ENCODE measurements at regions not wholly inside any gene's neighbourhood (a gene's known extent, or its start where the extent isn't known, plus 50 kb on each side); places are given as distances from the start of the nearest gene placed in this dataset.

DNA sequence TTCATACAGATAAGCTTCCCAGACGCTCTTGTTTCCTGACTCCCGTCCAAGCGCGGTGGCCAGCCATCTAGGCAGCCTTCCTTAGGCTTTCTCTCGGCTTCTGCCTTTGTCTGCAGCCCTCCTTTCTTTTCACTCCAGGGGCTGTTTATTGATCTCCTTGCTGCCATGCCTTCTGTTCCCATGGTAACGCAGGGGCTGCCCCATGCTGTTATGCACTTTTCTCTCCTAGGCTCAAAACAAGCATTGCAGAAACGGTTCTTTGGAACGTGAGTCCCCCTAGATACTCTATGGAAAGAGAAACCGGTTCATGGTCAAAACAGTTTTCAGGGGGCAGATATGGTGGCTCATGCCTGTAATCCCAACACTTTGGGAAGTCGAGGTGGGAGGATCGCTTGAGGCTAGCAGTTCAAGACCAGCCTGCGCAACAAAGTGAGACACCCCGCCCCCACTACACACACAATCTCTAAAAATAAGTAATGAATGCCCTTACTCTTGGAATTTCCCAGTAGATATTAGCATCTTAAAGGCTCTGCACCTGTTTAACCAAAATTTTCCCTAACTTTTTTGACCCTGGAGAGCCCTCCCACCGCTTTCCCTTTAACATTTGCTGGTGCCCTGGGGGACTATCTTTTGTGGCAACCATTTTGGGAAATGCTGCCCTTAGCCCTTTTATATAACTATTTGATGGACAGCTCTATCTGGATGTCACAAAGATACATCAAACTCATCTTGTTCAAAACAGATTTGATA is 53.9 kb upstream of the ZNF157 start:
- intact Hi-C loops (cut with micrococcal nuclease) = no loop called here
- CTCF ChIA-PET = no interaction called here
- peak; percentile 20 for DNase-seq (ENCODE audit: low read depth, low spot score)
- no peak for TF ChIP-seq JUN (IDR thresholded peaks at IDR 0.05; ENCODE audit: borderline replicate concordance, insufficient read depth, insufficient read length, low read depth)
- no peak for TF ChIP-seq POLR2AphosphoS5 (IDR thresholded peaks at IDR 0.05; ENCODE audit: insufficient read depth, low read depth, low read length)
- no peak for TF ChIP-seq GATA2 (IDR thresholded peaks at IDR 0.05; ENCODE audit: insufficient read depth, insufficient read length, low read depth, low read length)
- no peak for TF ChIP-seq CTCF (IDR thresholded peaks at IDR 0.05; ENCODE audit: extremely low read depth in 1 of 2, insufficient read depth in 1 of 2, low read depth in 1 of 2, low read length in 2 of 2)
- TF ChIP-seq FOS (IDR thresholded peaks at IDR 0.05; ENCODE audit: borderline replicate concordance, insufficient read depth, low read length) = no peak
- no peak for TF ChIP-seq MAX (IDR thresholded peaks at IDR 0.05; ENCODE audit: insufficient read depth, insufficient read length)
- no peak for TF ChIP-seq POLR2A (IDR thresholded peaks at IDR 0.05; ENCODE audit: low read depth, low read length)
- no peak for TF ChIP-seq EZH2 (IDR thresholded peaks at IDR 0.05; ENCODE audit: borderline replicate concordance, low read depth, low read length, severe bottlenecking)
- TF ChIP-seq MYC (IDR thresholded peaks at IDR 0.05; ENCODE audit: low read depth, low read length) = no peak
- Histone ChIP-seq H3K4me1 (ENCODE audit: control insufficient read depth, extremely low read depth, insufficient read depth, low read length) (no peaks in the 10 kb centered on the region), H3K9ac (replicated peaks; ENCODE audit: extremely low read depth, insufficient read depth, low read length) (no peak overlapping the region), H3K27me3 (ENCODE audit: control insufficient read depth in 2 of 2, insufficient read depth in 2 of 2, low read length in 2 of 2) (peaks cover 0 to 2% of the 10 kb centered on the region in 2 experiments), H4K20me1 (replicated peaks; ENCODE audit: control insufficient read depth, extremely low read depth, insufficient read depth, low read length) (no peaks in the 10 kb centered on the region), H3K9me3 (replicated peaks; ENCODE audit: control insufficient read depth, insufficient read depth, low read length) (no peaks in the 10 kb centered on the region), H3K4me3 (replicated peaks in 1 of 3; ENCODE audit: insufficient read depth in 1 of 3, low read depth in 1 of 3, low read length in 3 of 3) (peak overlapping the region in 1 of 3 experiments; percentile 35), H2AFZ (ENCODE audit: low read depth, low read length) (no peak overlapping the region), H3K27ac (ENCODE audit: insufficient read depth, low read depth, low read length) (no peak overlapping the region), H3K79me2 (ENCODE audit: control insufficient read depth, insufficient read depth, low read length) (no peaks in the 10 kb centered on the region), H3K36me3 (ENCODE audit: control insufficient read depth in 2 of 2, extremely low read depth in 1 of 2, insufficient read depth in 2 of 2, low read length in 2 of 2) (no peaks in the 10 kb centered on the region), H3K4me2 (ENCODE audit: insufficient read depth, low read length) (peak overlapping the region; percentile 22), H3K9me1 (replicated peaks; ENCODE audit: control insufficient read depth, extremely low read depth, insufficient read depth, low read length) (no peaks in the 10 kb centered on the region)
- dilution Hi-C loops (cut with MboI; ENCODE audit: extremely low pct_ligation_motif_present, low sequenced_read_pairs) = no loop called here
- POLR2A ChIA-PET = no interaction called here
- BruUV-seq (replicated peaks) = no TSS peak
- FAIRE-seq = no peak

Data from endothelial cell of umbilical vein (primary cell).